Peyer's patch (tissue), 4 donors: ENCODE measurements at regions not wholly inside any gene's neighbourhood (a gene's known extent, or its start where the extent isn't known, plus 50 kb on each side); places are given as distances from the start of the nearest gene placed in this dataset.

ENCODE experiments used
- POLR2A ChIP-seq, 2 donors: fragments of 450-650 bp; IDR thresholded peaks; one replicate each; pipeline ENCODE4 v1.5.1; 2017; ENCODE audit warnings: antibody characterized with exemption in 2 of 2, mild to moderate bottlenecking in 2 of 2, moderate library complexity in 2 of 2
- TF ChIP-seq, protein P1 (sequence below), 6 experiments: fragments of 450-650 bp in 4 of 6; fragments of 200-600 bp in 2 of 6; sonication (generic) in 1 of 6; IDR thresholded peaks; one replicate each; pipeline ENCODE4 v1.5.1; 2017 to 2019; ENCODE audit warnings: antibody characterized with exemption in 6 of 6, mild to moderate bottlenecking in 3 of 6, moderate library complexity in 1 of 6

DNA sequence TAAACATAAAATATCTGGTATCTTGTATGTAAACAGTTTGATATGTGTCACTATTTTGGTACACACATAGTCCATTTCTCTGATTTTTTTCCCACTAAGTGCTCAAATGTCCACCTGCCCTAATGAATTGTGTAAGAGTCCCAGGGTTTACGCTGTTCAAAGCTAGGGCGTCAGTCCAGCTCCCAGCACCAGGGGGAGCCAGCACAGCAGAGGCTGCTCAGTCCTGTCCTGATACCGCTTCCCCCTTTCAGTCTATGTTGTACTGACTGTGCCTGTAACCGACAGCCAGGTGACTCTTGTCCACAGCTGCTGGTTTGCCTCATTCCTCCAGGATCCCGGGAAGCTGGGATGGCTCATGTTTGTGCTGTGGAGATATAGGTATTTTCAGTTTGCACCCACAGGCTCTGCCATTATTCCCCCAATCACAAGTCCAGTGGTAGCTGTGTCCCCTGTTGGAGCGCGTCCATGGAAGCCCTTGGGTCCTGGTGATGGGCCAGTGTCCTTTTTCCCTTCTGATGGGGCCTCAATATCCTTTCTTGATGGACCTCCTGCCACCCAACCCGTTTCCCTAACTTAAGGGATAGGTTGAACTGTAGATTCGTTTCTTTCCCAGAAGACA, 242.0 kb downstream of the NEDD1 start:
- TF ChIP-seq, protein P1, sequence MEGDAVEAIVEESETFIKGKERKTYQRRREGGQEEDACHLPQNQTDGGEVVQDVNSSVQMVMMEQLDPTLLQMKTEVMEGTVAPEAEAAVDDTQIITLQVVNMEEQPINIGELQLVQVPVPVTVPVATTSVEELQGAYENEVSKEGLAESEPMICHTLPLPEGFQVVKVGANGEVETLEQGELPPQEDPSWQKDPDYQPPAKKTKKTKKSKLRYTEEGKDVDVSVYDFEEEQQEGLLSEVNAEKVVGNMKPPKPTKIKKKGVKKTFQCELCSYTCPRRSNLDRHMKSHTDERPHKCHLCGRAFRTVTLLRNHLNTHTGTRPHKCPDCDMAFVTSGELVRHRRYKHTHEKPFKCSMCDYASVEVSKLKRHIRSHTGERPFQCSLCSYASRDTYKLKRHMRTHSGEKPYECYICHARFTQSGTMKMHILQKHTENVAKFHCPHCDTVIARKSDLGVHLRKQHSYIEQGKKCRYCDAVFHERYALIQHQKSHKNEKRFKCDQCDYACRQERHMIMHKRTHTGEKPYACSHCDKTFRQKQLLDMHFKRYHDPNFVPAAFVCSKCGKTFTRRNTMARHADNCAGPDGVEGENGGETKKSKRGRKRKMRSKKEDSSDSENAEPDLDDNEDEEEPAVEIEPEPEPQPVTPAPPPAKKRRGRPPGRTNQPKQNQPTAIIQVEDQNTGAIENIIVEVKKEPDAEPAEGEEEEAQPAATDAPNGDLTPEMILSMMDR (IDR thresholded peaks at IDR 0.05), result peak in 5 of 6 experiments; percentile 29 to 60 (median 46)
- no peak for TF ChIP-seq POLR2A (IDR thresholded peaks at IDR 0.05)
